ENCODE measurements at regions not wholly inside any gene's neighbourhood (a gene's known extent, or its start where the extent isn't known, plus 50 kb on each side); places are given as distances from the start of the nearest gene placed in this dataset.

DNA sequence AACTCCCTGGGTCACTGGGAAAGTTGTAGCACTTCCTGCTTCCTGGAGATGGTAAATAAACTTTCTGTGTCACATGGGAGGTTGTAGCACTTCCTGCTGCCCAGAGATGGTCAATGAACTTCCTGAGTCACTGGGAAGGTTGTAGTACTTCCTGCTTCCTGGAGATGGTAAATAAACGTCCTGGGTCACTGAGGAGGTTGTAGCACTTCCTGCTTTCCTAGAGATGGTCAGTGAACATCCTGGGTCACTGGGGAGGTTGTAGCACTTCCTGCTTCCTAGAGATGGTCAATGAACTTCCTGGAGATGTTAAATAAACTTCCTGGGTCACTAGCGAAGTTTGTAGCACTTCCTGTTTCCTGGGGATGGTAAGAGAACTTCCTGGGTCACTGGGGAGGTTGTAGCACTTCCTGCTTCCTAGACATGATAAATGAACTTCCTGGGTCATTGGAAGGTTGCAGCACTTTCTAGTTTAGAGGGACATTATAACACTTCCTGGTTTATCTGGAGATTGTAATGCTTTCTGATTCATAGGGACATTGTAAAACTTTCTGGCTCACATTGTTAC, 62.3 kb upstream of the CD99 start:
- intact Hi-C loops (cut with DNase I) = loop anchor here in 1 of 4 donors (10.0 kb wide), 1 partner anchor 1634 kb away; no protein-coding TSS in a partner anchor
- WGBS, 3 donors = 59 to 80% (median 76%) methylated on average over 2 of the region's 2 CpGs
- no peak for DNase-seq
- Histone ChIP-seq H3K27ac (no peak overlapping the region), H3K9me3 (no peaks in the 10 kb centered on the region), H3K36me3 (no peaks in the 10 kb centered on the region), H3K4me3 (no peak overlapping the region), H3K27me3 (no peaks in the 10 kb centered on the region), H3K4me1 (ENCODE audit: insufficient read depth) (no peaks in the 10 kb centered on the region)
- TF ChIP-seq EP300 (IDR thresholded peaks at IDR 0.05) = no peak
- no peak for TF ChIP-seq CTCF (IDR thresholded peaks at IDR 0.05)
- TF ChIP-seq POLR2A (IDR thresholded peaks at IDR 0.05) = no peak

- WGBS, 3 donors = 44 to 51% (median 50%) methylated on average over 3 of the region's 3 CpGs
- TF ChIP-seq CTCF (IDR thresholded peaks at IDR 0.05) = peak in 2 of 3 donors; percentile 13 to 21
- TF ChIP-seq POLR2A (IDR thresholded peaks at IDR 0.05) = no peak
These were observed 63.7 kb upstream of the CD99 start for GRCh38 chrX:2627272-2627867.

GRCh38 chrX:2626750-2627149, 64.3 kb upstream of the CD99 start:
- WGBS, 3 donors = 75 to 95% (median 91%) methylated on average over 2 of the region's 2 CpGs
- H3K27me3 ChIP-seq = no peaks in the 10 kb centered on the region
- H3K4me3 ChIP-seq = no peak overlapping the region
- intact Hi-C loops (cut with DNase I) = loop anchor here in 1 of 4 donors (10.0 kb wide), 1 partner anchor 1632 kb away; no protein-coding TSS in a partner anchor
- no peaks in the 10 kb centered on the region for H3K9me3 ChIP-seq
- no peak overlapping the region for H3K27ac ChIP-seq
- H3K4me1 ChIP-seq (ENCODE audit: insufficient read depth) = no peaks in the 10 kb centered on the region
- TF ChIP-seq POLR2A (IDR thresholded peaks at IDR 0.05) (no peak), EP300 (IDR thresholded peaks at IDR 0.05) (no peak), CTCF (IDR thresholded peaks at IDR 0.05) (no peak)
- DNase-seq = no peak
- H3K36me3 ChIP-seq = no peaks in the 10 kb centered on the region

More at GRCh38 chrX:2627272-2627867, 63.7 kb upstream of the CD99 start:
- H3K4me3 ChIP-seq = no peak overlapping the region
- peak in 2 of 5 donors; percentile 35 to 38 for DNase-seq
- no peaks in the 10 kb centered on the region for H3K36me3 ChIP-seq
- no peak overlapping the region for H3K27ac ChIP-seq
- no peaks in the 10 kb centered on the region for H3K27me3 ChIP-seq
- H3K4me1 ChIP-seq (ENCODE audit: insufficient read depth) = no peaks in the 10 kb centered on the region
- intact Hi-C loops (cut with DNase I) = loop anchor here in 1 of 4 donors (10.0 kb wide), 1 partner anchor 1633 kb away; no protein-coding TSS in a partner anchor
- H3K9me3 ChIP-seq = no peaks in the 10 kb centered on the region

DNA sequence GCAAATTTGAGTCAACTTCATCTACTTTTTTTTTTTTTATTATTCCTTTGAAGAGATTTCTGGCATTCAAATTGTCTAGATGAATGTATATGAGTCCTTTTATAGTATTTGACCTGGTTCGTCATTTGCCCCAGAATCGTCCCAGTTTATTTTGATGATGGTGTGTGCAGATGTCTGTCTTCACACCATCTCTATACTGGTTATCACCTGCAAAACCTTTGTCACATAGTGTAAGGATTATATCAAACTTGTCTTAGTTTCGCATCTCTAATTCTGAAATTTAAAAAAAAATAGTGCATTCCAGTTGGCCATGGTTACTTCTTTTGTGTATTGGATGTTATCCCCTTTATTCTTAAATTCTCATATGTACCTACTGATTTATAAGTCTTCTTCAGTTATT, 70.5 kb upstream of the CD99 start:
- intact Hi-C loops (cut with DNase I) = loop anchor here in 1 of 4 donors (10.0 kb wide), 1 partner anchor 1626 kb away; no protein-coding TSS in a partner anchor
- Histone ChIP-seq H3K4me1 (ENCODE audit: insufficient read depth) (no peaks in the 10 kb centered on the region), H3K36me3 (no peaks in the 10 kb centered on the region), H3K4me3 (no peak overlapping the region), H3K27ac (no peak overlapping the region), H3K27me3 (no peaks in the 10 kb centered on the region), H3K9me3 (no peaks in the 10 kb centered on the region)
- WGBS, 3 donors = 94 to 95% (median 94%) methylated on average over 3 of the region's 3 CpGs
- TF ChIP-seq EP300 (IDR thresholded peaks at IDR 0.05) (no peak), POLR2A (IDR thresholded peaks at IDR 0.05) (no peak), CTCF (IDR thresholded peaks at IDR 0.05) (no peak)
- no peak for DNase-seq
